Testis (tissue), 2 donors: ENCODE measurements at regions not wholly inside any gene's neighbourhood (a gene's known extent, or its start where the extent isn't known, plus 50 kb on each side); places are given as distances from the start of the nearest gene placed in this dataset.

Experiments used
- POLR2A ChIP-seq: fragments of 450-650 bp; IDR thresholded peaks from one replicate; pipeline ENCODE4 v1.6.1; 2017; ENCODE audit warnings: antibody characterized with exemption, mild to moderate bottlenecking, moderate library complexity
- TF ChIP-seq, protein P1 (sequence below), 3 experiments: fragments of 450-650 bp in 2 of 3; fragments of 200-600 bp in 1 of 3; sonication (generic) in 1 of 3; IDR thresholded peaks; one replicate each; pipeline ENCODE4 v1.5.1; 2016 to 2019; ENCODE audit warnings: antibody characterized with exemption in 3 of 3, mild to moderate bottlenecking in 2 of 3, moderate library complexity in 1 of 3

DNA sequence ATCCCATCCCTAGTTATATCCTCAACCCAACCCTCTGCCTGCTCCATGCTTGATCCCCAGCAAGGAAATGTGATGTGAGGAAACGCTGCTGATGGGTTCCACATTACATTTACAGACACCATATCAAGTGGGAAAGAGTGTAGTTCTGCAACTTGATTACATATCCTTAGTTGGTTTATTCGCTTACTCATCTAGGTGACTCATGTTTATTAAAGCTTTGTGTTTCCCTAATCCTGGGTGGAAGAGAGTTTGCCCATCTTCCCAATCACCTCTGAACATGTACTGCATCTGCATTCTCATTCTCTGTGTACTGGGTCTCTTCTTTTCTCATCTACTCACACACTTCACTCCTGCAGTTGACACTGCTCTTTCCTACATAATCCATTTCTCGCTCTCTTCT, 91.7 kb upstream of the PDZRN3 start:
- TF ChIP-seq POLR2A, result no peak
- TF ChIP-seq, protein P1, sequence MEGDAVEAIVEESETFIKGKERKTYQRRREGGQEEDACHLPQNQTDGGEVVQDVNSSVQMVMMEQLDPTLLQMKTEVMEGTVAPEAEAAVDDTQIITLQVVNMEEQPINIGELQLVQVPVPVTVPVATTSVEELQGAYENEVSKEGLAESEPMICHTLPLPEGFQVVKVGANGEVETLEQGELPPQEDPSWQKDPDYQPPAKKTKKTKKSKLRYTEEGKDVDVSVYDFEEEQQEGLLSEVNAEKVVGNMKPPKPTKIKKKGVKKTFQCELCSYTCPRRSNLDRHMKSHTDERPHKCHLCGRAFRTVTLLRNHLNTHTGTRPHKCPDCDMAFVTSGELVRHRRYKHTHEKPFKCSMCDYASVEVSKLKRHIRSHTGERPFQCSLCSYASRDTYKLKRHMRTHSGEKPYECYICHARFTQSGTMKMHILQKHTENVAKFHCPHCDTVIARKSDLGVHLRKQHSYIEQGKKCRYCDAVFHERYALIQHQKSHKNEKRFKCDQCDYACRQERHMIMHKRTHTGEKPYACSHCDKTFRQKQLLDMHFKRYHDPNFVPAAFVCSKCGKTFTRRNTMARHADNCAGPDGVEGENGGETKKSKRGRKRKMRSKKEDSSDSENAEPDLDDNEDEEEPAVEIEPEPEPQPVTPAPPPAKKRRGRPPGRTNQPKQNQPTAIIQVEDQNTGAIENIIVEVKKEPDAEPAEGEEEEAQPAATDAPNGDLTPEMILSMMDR (IDR thresholded peaks at IDR 0.05), result no peak
